GM19238 (cell line): ENCODE measurements at regions not wholly inside any gene's neighbourhood (a gene's known extent, or its start where the extent isn't known, plus 50 kb on each side); places are given as distances from the start of the nearest gene placed in this dataset.
"Not testable (repeated sequence)": the region's sequence is repeated elsewhere in the genome, so short reads cannot be mapped to it uniquely, and the experiment has no call there.

Experiments
- DNase-seq: peaks from one replicate; pipeline ENCODE4 v3.0.0; 2011; ENCODE audit warnings: low spot score; ENCODE audit not compliant: insufficient read length

DNA sequence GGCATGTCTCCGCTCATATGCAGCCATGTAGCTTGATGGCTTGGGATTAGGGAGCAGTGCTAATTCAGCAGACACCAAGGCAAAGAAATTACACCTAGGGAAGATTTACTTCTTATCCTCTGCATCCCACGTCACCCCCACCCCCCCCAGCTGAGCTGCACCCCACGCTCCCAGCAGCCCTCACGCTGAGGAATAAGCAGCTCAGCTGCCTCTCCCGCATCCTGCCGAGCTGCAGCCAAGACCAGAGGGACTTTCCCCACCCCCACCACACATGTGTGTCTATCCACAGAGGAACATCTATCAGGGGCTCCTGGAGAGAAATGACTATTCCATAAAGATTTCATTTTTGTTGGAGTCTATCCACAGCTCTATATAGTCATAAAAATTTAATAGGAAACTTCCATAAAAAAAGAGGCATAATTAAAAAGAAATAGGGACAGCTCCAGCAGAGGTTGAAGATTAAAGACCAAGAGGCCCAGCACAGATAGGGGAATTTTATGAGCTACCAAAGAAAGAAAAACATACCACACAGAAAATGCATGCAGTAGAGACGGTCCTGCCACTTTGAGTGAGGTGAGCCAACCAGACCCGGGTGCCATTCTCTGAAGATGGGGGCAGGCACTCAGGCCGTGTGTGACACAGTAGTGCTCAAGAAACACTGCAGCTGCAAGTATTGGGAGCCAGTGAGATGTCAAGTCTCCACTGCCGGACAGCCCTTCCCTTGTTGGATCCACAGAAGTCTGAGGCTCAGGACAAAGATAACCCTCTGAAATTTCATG, 274.8 kb downstream of the BCL2L11 start:
- DNase-seq: not testable (repeated sequence)

- not testable (repeated sequence) for DNase-seq
Measured at GRCh38 chr2:111400598-111401253, 280.0 kb downstream of the BCL2L11 start.

- DNase-seq: not testable (repeated sequence)
Measured at GRCh38 chr2:111401270-111402140, 280.8 kb downstream of the BCL2L11 start.

DNA sequence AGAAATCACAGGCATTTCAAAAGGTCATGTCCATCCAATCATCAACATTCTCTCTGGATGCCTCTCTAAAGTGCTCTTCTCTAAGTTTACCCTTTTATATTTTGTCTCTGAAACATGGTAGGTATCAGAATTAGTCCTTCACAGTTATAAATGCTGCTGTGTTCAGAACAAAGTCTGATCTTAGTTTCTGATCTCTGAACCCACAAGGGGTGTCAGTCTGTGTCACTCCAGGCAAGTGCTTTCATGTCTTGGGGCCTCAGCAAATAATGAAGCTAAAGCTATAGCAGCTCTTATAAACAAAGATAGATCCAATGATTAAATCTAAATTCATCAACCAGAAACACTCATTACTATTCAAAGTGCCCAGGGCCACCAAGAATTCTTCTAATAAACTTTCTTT, 281.7 kb downstream of the BCL2L11 start:
- DNase-seq: not testable (repeated sequence)

DNA sequence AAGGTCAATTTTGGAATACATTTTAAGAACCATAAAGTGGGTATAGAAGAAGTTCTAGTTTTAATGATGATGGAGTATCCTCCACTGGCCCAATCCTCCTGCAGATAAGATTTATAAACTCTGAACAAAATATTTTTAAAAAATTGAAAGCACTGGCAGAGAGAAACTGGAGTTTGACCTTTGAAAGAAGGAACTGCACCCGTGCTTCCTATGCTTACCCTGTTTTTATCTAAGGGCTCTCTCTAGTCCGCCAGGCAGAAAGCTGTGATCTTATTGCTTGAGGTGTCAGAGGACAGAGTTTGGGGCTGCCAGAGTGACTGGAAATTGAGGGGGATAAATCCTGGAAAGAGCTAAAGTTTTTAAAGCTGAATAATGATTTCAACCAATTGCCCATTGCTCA, 282.6 kb downstream of the BCL2L11 start:
- not testable (repeated sequence) for DNase-seq

- not testable (repeated sequence) for DNase-seq
Measured at GRCh38 chr2:111406616-111407015, 285.9 kb downstream of the BCL2L11 start.

GRCh38 chr2:111407632-111408194, 287.0 kb downstream of the BCL2L11 start:
- DNase-seq: not testable (repeated sequence)

GRCh38 chr2:111410868-111411406, 290.2 kb downstream of the BCL2L11 start:
- DNase-seq: not testable (repeated sequence)

DNA sequence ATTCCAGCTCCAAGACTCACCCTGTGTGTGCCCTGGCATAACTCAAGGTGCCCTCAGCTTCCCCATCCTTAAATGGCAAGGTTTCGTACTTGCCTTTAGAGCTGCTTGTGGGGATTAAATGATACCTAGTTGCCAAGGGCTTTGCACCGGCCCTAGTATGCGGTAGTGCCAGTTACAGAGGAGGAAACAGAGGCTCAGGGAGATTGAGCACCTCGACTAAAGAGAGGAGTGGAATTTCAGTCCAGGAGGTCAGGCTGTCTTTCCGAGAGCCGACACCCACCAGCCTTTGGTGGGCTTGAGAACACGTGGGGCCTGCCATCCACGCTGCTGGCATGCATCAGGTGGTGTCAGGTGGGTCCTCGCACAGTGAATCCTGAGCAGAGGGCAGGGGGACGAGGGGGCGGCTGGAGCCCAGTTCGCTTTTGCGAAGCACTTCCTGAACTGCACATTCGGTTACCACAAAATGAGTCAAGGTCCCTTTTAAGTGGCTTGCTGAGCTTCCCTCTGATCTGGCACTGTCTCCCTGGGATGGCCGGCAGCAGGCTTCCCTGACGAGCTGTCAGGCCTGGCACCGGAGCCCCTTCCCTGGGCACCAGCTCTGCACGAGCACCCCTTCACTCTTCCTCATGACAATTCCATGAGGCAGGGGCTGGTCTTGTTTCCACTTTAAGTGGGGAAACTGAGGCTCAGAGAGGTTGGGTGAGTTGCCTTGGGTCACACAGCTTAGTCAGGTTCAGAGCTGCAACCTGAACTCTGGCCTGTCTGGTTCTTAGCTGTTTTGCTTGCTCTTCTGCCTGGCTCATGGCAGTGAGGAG, 291.4 kb downstream of the BCL2L11 start:
- not testable (repeated sequence) for DNase-seq

DNA sequence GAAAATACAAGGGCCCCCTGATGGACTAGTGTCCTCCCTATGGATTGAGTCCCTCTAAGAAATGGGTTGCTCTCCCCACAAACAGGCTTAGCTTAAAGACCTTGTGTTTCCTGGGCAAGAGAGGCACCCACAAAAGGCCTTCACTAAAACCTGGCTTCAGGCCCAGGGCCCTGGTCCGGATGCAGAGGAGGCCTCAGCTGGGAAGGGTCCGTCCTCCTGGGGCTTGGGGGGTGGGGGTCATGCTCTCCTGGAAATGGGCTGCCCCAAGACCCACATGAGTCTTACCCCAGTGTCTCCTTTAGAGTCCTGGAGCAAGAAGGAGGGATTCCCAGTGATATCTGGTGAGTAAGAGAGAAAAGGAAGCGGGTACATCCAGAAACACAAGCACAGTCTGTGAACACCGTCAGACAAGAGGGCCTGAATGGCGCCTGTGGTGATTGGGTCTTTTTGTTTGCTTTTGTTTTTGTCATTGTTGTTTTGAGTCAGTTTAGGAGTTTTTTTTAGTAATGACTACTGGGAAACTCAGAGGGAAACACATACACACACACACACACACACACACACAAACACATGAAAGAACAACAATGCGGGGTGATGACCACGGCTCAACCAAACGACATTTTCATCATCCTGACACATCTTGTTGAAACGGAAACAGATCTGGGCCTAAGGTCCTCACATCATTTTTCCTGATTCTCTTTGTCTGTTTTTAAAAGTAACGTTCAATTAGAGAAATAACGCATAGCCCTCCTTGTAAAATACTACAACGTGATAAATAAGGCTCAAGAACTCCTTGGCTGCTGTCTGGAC, 292.3 kb downstream of the BCL2L11 start:
- DNase-seq: not testable (repeated sequence)

GRCh38 chr2:111413950-111414349, 293.2 kb downstream of the BCL2L11 start:
- DNase-seq: not testable (repeated sequence)

DNA sequence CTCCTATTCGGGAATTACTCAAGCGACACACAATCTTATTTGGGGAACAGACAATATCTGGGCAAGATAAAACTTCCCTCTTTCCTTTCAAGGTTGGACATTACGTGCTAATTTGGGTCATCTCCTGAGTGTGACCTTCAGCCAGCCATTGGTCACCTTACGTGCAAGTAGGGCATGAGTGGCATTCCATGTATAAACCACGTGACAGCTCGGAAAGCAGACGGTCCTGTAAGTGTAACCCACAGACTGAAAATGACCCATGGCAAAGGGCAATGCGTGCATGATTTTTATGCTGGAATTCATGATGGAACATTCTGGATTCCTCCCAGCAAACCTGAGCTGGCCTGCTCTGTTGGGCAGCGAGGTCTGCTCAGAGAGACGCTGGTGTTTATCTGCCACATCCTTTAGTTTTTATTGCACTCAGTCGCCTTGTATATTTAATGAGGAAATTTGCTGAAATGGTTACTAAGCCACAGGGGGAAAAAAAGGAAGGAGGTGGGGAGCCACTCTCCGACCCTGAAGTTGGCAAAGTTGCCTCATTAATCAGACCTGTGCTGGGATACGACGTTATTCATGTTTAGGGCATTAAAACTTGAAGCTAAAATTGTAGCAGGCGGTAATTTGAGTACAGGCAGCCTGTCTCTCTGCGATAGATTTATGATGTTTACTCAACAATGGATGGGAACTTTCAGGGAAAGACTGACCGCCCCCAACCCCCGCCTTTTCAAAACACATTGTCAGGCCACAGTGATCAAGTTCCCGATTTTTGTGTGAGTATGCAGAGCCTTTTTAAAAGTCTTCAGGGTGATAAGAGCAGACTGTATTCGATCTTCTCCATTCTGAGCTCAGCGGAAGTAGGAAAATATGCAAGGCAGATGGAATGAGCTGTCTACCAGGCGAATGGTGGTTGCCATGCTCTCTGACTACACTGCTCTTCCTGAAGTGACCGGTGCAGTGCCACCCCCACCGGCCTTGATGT, 295.3 kb downstream of the BCL2L11 start:
- DNase-seq: not testable (repeated sequence)

DNA sequence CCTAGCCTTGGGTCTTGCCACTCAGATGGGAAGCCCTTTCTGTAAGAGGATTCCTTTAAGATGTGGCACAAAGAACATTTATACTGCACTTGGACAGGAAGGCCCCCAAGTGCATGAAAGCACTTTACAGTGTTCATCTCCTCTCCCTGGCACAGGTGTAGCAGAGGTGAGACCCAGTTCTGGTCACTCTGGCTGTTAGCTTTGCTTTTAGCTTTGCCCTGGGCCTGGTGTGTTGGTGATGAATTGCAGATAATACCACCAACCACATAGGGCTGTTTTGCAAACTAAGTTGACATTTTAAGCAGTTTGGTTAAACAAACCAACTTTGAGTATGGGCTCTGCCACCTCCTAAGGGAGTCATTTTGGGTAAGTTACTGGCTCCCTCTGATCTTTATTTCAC, 296.3 kb downstream of the BCL2L11 start:
- DNase-seq: not testable (repeated sequence)

GRCh38 chr2:111418091-111418875, 297.6 kb downstream of the BCL2L11 start:
- not testable (repeated sequence) for DNase-seq

- DNase-seq: not testable (repeated sequence)
Measured at GRCh38 chr2:111420074-111420473, 299.4 kb downstream of the BCL2L11 start.

- DNase-seq: not testable (repeated sequence)
Measured at GRCh38 chr2:111420835-111421234, 300.1 kb downstream of the BCL2L11 start.

- not testable (repeated sequence) for DNase-seq
Measured at GRCh38 chr2:111421949-111422348, 301.2 kb downstream of the BCL2L11 start.
